ENCODE measurements at regions not wholly inside any gene's neighbourhood (a gene's known extent, or its start where the extent isn't known, plus 50 kb on each side); places are given as distances from the start of the nearest gene placed in this dataset.
A peak's percentile ranks its signal among the peaks of the same experiment; 100 is the strongest.

GRCh38 chr13:33446821-33447725 is 161.5 kb upstream of the STARD13 start:
- peak; percentile 49 for DNase-seq (ENCODE audit: extremely low read depth, low read depth)
- H3K4me3 ChIP-seq (replicated peaks; ENCODE audit: low read depth, low read length): no peak overlapping the region
- TF ChIP-seq, protein P1, sequence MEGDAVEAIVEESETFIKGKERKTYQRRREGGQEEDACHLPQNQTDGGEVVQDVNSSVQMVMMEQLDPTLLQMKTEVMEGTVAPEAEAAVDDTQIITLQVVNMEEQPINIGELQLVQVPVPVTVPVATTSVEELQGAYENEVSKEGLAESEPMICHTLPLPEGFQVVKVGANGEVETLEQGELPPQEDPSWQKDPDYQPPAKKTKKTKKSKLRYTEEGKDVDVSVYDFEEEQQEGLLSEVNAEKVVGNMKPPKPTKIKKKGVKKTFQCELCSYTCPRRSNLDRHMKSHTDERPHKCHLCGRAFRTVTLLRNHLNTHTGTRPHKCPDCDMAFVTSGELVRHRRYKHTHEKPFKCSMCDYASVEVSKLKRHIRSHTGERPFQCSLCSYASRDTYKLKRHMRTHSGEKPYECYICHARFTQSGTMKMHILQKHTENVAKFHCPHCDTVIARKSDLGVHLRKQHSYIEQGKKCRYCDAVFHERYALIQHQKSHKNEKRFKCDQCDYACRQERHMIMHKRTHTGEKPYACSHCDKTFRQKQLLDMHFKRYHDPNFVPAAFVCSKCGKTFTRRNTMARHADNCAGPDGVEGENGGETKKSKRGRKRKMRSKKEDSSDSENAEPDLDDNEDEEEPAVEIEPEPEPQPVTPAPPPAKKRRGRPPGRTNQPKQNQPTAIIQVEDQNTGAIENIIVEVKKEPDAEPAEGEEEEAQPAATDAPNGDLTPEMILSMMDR (IDR thresholded peaks at IDR 0.05; ENCODE audit: low read depth, low read length, missing control alignments): no peak

DNA sequence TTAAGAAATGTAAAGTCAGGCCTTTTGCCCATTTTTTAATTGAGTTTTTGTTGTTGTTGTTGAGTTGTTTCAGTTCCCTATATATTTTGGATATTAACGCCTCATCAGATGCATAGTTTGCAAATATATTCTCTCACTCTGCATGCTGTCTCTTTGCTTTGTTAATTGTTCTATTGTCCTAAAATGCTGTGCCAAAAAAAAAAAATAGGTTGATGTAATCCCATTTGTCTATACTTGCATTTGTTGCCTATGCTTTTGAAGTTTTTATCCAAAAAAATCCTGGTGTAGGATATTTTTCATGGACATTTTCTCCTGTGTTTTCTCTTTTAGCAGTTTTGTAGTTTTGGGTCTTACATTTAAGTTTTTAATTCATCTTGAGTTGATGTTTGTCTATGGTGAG is 163.3 kb upstream of the STARD13 start:
- TF ChIP-seq, protein P1 (IDR thresholded peaks at IDR 0.05; ENCODE audit: low read depth, low read length, missing control alignments): no peak
- no peak for DNase-seq (ENCODE audit: extremely low read depth, low read depth)
- H3K4me3 ChIP-seq (replicated peaks; ENCODE audit: low read depth, low read length): no peak overlapping the region

- TF ChIP-seq, protein P1 (IDR thresholded peaks at IDR 0.05; ENCODE audit: low read depth, low read length, missing control alignments): no peak
- H3K4me3 ChIP-seq (replicated peaks; ENCODE audit: low read depth, low read length): no peak overlapping the region
- DNase-seq (ENCODE audit: extremely low read depth, low read depth): no peak
Observed at GRCh38 chr13:33450956-33451709, 165.6 kb upstream of the STARD13 start.

GRCh38 chr13:33452873-33453517 is 167.4 kb upstream of the STARD13 start:
- H3K4me3 ChIP-seq (replicated peaks; ENCODE audit: low read depth, low read length): no peak overlapping the region
- TF ChIP-seq, protein P1 (IDR thresholded peaks at IDR 0.05; ENCODE audit: low read depth, low read length, missing control alignments): no peak
- DNase-seq (ENCODE audit: extremely low read depth, low read depth): no peak

DNA sequence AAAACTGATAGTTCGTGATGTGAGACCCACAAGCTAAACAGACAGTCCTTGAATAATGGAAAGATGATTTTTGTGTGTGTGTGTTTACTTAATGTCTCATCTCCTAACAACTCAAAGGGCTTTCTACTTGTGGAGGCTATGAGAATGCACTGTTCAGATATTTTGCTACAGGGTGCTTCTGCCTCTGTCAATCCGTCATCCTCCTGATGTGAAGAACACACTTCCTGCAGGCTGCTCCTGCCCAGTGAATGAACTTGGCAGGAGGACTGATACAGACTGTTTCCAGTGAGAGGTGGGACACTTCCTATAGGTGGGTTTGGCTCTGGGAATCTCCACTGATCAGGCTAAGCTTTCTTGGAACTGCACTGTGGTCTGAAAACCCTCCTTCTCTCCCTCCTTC is 168.4 kb upstream of the STARD13 start:
- TF ChIP-seq, protein P1 (IDR thresholded peaks at IDR 0.05; ENCODE audit: low read depth, low read length, missing control alignments): no peak
- no peak for DNase-seq (ENCODE audit: extremely low read depth, low read depth)
- H3K4me3 ChIP-seq (replicated peaks; ENCODE audit: low read depth, low read length): no peak overlapping the region

DNA sequence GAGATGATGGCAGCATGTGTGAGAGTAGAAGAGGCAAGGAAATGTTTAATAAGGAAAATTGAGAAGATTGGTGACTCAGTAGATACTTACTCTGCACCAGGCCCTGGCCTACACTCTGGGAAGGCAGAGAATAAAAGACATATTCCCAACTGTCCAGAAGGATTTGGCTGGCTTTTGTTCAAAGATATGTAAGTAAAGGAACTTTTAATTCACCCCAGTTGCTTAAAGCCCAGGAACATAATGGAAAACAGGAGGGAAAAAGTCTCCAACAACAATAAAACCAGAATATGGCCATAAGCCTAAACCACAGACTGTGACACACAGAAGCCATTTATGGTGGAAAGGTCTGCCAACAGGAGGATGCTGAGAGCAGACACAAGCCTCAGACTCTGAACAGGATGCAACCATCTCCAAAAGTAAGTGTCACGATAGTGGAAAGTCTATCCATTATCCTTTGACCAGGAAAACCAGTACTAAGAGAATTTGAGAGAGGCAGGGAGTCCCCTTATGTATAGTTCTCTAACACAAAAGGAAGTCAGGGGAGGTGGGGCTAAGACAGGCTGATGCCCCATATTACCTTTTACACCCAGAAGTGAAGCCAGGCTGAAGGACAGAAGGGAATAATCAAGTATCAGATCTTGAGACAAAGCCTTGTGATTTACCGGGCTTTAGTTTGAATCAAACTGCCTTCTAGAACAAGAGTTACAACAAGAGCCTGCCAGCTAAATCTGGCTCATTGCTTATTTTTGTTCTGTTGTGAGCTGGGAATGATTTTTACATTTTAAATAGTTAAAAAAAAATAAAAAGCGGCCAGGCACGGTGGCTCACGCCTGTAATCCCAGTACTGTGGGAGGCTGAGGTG is 169.5 kb upstream of the STARD13 start:
- peak; percentile 95 for DNase-seq (ENCODE audit: extremely low read depth, low read depth)
- H3K4me3 ChIP-seq (replicated peaks; ENCODE audit: low read depth, low read length): no peak overlapping the region
- TF ChIP-seq, protein P1 (IDR thresholded peaks at IDR 0.05; ENCODE audit: low read depth, low read length, missing control alignments): no peak

All from HFF-Myc (cell line).